ENCODE measurements at regions not wholly inside any gene's neighbourhood (a gene's known extent, or its start where the extent isn't known, plus 50 kb on each side); places are given as distances from the start of the nearest gene placed in this dataset.
A peak's percentile ranks its signal among the peaks of the same experiment; 100 is the strongest.
"Not testable (repeated sequence)": the region's sequence is repeated elsewhere in the genome, so short reads cannot be mapped to it uniquely, and the experiment has no call there.

DNA sequence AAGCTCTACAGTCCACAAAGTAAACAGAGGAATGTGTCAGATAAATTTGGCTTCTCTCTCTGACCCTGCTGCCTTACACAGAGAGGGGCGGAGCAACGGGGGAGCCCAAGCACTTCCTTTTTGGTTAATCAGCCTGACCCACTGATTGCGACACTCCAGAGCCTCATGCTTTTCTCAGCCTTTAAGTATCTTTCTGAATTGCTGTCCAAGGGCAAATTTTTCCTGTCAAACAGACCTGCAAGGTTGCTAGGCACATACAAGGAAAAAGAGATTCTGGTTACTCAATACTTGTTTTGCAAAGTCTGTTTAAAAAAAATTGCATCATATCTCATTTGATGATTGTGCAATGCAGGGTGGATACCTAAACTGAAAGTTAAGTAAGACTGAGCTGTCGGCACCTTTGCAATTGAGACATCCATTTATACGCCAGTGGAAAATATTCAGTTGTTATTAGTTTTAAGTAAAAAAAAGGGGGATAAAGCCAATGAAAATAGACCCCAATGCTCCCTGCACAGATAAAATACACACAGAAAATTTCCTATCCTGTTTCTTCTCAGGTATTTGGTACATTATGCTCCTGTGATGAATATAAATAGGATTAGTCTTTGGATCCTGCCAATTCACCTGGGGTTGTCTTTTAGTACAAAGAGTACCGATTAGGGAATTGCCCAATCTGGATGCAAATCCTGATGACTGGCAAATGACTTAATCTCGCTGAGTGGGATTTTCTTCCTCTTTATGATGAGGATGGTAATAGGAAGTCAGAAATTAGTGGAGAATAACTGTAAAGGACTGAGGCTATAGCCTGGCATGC lies 260.2 kb upstream of the TRIB2 start:
- DNase-seq (ENCODE audit: low spot score): peak; percentile 59

DNA sequence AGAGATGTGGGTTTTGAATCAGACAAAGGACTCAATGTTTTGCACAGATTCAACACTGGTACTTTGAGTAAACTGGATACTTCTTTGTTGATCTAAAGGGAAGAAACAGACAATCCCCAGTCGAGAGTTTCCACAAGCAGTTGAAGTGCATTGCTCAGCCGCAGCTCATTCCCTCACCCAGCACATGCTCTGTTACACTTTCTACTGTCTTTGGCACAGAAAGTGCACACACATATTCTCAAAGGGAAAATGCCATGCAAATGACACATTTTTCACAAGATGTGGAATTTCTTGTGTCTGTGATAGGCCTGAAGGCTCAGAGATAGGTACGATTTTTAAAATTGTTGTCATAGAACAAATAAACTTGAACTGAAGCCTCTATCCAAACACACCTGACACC lies 258.9 kb upstream of the TRIB2 start:
- DNase-seq (ENCODE audit: low spot score): no peak

DNA sequence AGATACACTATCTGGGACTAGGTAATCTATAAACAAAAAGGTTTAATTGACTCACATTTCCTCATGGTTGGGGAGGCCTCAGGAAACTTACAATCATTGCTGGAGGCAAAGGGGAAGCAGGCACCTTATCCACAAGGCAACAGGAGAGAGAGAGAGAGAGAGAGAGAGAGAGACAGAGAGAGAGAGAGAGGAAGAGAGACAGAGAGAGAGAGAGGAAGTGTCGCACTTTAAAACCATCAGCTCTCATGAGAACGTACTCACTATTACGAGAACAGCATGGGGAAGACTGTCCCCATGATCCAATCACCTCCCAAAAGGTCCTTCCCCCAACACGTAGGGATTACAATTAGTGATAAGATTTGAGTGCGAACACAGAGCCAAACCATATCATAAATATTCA lies 253.5 kb upstream of the TRIB2 start:
- no peak for DNase-seq (ENCODE audit: low spot score)

DNA sequence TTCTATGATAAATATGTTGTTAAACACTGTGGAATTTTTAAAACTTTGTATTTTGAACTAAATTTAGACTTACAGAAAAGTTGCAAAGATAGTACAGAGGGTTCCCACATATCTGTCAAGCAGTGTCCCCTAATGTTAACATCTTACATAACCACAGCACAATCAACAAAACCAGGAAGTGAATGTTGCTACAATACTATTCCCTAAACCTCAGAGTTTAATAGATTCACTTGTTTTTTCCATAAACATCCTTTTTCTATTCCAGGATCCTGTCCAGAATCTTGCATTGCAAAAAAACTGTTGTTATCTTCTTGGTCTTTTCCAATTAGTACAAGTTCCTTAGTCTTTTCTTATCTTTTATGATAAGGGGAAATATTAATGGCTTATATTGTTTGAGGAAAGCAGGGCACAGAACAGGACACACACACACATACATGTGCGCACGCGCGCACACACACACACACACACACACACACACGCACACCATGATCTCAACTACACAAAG lies 251.1 kb upstream of the TRIB2 start:
- no peak for DNase-seq (ENCODE audit: low spot score)

DNA sequence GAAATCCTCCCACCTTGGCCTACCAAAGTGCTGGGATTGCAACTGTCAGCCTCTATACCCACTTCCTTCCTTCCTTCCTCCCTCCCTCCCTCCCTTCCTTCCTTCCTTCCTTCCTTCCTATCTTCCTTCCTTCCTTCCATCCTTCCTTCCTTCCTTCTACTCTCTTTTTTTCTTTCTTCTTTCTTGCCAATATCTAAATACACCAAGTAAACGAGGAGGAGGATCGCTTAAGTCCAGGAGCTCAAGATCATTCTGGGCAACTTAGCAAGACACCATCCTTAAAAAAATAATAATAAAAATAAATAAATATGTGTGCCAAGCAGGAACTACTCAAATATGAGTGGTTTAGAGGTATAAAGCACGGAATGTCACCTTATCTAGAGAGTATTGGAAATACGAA lies 249.4 kb upstream of the TRIB2 start:
- DNase-seq (ENCODE audit: low spot score): no peak

DNA sequence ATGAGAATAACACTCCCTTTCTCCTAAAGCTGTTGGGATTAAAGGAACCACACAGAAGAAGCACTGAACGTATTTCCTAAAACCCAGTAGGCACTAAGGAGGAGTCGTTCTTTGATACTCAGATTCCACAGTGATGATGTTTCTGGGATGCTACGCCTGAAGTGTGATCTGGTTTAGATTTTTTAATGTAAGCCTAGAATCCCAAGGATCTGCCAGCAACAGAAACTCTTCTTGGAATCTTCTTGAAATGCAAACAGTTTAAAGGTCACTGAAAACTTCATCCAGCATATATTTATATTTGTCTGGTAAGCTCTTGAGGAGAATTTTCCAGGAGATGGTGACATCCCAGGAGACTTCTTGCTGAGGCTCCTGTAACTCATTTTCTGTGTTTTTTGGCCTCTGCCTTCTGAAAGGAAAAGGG lies 247.6 kb upstream of the TRIB2 start:
- DNase-seq (ENCODE audit: low spot score): no peak

DNA sequence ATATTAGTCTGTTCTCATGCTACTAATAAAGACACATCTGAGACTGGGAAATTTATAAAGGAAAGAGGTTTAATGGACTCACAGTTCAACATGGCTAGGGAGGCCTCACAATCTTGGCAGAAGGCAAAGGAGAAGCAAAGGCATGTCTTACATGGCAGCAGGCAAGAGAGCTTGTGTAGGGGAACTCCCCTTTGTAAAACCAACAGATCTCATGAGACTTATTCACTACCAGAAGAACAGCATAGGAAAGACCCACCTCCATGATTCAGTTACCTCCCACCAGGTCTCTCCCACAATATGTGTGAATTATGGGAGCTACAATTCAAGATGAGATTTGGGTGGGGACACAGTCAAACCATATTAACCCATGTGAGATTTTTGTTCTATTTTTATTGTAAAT lies 244.5 kb upstream of the TRIB2 start:
- not testable (repeated sequence) for DNase-seq (ENCODE audit: low spot score)

DNA sequence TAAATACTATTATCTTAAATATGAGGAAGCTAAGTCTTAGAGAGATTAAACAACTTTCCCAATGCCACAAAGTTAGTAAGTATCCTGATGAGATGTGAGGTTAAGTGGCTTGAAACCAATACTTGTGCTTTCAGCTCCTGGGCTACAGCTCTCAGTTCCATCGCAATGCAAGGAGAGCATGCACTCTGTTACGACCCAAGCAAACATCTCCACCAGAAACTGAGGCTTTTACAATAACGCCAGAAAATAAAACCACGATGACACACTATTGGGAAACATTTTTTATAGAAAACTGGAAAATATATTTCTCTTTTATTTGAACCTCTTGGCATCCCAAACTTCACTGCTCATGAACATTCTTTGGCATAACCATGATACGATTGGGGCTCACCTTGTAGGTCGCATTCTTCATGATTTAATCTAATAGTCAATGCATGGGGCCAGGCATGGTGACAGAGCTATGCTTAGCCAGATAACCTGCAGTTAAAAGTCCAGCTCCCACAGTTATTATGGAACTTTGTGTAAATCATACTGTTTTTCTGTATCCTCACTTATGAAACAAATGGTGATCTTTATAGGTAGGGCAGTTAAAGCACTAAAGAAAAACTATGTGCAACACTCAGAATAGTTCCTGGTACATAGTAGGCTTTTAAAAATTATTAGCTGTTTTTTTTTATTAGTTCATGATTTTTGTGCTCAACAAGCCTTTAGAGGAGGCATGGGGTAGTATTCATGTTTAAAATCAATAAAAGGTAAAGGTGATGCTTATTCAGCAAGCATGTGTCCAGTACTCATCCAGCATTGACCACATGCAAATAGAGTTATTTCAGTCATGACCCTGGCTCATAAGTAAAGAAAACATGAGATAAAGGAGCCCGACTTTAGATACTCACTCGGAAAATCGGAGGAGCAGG lies 238.3 kb upstream of the TRIB2 start:
- peak; percentile 18 for DNase-seq (ENCODE audit: low spot score)

DNA sequence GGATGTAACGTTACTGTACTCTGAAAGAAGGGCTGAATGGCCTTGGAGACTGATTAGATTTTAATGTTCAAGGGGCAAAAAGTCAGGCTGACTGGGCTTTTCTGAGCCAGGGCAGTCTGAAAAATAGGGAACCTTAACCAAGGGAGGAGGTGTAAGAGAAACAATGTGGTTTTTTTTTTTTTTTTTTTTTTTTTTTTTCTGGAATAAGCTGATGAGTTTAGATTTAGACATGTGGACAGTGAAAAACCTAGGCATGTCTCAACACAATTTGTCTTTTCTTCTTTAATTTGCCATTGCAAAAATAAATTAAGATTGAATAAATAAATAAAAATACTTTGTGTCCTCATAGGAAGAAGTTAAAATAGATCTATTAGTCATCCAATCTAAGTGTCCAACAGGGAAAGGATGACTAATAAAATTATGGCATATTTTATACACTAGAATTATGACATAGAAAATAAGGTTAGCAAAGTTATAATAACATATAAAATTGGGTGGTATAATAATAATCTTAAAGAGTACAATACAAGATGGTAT lies 237.6 kb upstream of the TRIB2 start:
- no peak for DNase-seq (ENCODE audit: low spot score)

DNA sequence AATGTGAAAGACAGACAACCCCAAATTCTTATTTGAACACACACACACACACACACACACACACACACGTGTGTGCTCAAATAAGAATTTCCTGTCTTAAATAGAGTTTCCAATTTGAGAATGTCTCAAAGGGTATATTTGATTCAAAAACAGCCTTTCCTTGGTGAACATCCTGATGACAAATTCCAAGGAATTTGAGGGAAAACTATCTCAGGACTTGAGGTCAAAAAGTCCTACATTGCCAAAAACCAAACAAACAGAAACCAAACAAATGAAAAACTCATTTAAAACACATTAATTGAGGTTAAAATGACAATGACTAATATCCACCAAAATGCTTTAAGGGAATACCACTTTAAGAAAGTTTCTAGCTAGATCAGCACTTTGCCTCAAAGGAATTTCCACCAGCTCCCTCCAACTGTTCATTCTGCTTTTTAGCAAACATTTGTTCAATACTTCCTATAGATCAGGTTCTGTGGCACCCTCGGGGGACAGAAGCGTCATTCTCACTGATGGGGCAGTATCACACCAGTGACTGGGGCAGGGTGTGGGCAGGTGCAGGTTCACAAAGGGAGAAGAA lies 232.1 kb upstream of the TRIB2 start:
- DNase-seq (ENCODE audit: low spot score): no peak

DNA sequence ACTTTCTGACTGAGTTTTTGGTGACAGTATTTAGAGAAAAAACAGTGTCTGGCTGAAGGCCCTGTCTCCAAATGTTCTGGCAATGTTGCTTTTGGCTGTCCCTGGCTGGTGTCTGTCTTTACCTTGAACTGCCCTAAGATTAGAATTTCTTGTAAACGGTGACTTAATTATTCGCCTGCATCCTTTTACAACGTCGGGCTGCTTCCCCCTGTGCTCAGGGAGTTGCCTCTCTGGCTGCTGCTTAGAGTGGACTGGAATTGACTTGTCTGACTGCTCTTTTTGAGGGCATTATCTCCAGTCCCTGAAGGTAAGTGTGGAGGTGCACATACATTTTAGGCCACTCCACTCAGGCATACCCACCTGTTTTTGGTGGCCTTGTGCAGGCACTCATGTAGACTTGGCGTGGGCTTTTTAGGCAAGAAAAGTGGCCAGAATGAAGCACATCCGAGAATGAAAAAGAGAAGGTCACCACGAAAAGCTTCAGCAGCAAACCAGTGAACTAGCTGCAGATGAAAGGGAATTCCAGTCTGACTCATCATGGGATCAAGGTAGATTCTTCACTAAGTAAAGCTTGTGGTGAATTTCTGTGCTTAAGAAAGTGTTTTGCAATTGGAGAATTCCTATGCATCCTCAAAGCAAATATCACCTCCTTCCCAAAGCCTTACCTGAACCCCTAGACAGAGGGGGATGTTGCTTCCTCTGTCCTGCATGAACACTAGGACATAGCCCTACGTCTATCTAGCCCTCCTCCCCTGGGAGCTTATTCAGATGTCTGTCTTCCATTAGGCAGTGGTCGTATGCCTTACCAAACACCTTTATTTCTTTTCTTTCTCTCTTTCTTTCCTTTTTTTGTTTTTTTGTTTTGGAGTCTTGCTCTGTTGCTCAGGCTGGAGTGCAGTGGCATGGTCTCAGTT lies 230.3 kb upstream of the TRIB2 start:
- no peak for DNase-seq (ENCODE audit: low spot score)

DNA sequence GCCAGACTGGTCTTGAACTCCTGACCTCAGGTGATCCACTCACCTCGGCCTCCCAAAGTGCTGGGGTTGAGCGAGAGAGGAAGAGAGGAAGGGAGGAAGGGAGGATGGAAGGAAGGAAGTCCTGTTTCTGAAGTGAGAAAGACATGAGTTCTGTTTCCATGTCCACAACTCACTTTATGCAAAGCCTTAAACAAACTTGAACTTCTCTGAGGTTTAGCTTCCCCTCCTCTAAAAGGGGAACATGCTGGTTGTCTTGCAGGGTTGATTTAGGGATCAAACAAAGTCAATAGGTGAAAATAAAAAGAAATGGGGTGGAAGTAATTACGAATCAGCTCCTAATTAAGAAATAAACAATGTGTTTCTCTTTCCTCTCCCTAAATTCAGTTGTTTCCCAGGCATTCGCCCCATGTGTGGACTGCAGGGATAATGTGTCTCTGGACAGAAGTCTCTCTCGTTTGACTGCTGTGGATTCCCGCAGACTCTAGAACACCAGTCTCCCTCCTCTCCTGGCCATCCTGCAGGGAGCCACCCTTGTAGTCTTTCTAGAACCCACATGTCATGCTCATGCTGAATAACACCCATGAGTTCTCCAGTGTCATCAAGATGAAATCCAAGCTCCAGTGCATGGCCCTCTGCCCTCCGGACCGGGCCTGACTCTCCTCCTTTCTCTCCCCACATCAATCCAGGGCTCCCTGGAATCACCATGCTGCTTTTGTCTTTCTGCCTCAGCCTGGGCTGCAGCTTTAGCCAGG lies 229.3 kb upstream of the TRIB2 start:
- no peak for DNase-seq (ENCODE audit: low spot score)

DNA sequence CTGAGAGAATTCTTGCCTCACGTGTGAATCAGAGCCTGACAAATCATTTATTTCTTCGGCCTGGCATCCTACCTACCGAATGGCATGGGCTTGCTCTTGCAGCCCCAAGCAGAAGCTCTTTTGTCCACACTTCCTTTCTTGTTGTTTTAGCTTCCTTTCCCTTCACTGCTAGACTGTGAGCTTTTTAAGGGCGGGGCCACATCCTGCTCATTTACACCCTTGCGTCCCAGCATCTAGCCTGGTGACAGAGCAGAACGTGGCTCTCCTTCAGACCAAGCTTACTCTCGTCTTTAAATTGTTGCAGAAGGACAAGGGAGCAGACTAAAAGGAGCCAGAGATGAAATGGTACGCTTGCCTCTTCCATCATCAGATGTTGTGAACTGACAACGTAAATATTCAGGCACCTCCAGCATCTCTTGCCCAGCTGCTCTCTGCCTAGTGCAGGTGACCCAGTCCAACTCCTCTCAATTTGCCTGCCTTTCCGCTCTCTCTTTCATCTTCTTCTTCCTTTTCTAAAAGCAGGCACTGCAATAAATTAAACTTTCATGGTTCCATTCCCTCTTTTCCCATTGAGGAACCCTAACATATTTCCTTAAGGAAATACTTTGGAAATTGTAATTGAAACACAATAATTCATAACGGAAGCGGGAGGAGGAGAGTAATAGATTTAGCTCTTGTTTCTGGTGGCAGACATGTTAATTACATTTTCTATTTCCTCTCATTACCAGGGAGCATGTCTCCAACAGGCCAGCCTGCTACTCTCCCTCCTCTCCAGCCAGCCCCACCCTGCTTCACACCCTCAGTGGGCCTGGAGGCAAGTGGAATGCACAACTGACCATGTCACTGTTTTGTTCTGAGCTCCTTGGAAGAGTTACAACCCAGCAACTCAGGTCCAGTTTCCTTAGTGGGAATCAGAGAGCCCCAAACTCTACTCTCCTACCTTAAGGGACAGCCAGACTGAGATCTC lies 228.1 kb upstream of the TRIB2 start:
- DNase-seq (ENCODE audit: low spot score): no peak

DNA sequence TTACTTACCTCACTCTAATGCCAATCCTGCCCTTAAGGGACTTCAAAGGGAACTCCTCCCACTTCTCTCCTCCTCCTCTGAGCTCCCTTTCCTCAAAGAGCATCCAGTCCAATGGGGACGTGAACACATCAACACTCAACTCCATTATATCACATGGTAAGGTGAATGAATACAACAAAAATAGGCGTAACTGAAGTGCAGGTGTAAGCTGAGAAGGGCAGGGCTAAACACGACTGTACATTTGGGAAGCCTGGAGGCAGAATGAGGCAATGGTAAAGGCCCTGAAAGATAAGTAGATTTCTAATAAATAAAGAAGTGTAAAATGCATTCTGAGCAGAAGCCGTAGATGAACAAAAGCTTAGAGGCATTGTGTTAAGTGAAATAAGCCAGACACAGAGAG lies 226.1 kb upstream of the TRIB2 start:
- no peak for DNase-seq (ENCODE audit: low spot score)

DNA sequence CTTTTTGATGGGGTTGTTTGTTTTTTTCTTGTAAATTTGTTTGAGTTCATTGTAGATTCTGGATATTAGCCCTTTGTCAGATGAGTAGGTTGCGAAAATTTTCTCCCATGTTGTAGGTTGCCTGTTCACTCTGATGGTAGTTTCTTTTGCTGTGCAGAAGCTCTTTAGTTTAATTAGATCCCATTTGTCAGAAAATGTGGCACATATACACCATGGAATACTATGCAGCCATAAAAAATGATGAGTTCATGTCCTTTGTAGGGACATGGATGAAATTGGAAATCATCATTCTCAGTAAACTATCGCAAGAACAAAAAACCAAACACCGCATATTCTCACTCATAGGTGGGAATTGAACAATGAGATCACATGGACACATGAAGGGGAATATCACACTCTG lies 224.4 kb upstream of the TRIB2 start:
- not testable (repeated sequence) for DNase-seq (ENCODE audit: low spot score)

DNA sequence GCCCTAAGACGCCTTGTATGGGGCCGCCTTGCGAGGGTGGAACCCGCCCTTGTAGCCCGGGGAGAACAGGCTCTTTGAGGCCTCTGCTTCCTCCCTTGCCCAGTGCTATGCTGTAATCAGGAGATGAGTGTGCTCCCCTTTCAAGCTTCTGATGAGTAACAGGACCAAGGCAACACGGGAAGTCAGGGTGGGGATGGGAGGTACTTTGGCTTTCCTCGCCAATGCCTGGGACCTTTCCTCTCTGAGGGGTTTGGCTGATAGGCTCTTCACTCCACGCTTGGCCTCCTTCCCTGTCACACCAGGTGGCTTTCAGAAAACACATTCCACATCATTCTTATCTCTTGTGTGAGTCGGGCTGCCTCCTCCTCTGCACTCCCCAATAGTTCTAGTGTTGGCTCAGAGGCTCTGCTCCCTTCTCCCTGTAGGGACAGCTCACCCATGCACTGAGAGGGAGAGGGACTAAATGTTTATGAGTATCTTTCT lies 223.7 kb upstream of the TRIB2 start:
- DNase-seq (ENCODE audit: low spot score): no peak

DNA sequence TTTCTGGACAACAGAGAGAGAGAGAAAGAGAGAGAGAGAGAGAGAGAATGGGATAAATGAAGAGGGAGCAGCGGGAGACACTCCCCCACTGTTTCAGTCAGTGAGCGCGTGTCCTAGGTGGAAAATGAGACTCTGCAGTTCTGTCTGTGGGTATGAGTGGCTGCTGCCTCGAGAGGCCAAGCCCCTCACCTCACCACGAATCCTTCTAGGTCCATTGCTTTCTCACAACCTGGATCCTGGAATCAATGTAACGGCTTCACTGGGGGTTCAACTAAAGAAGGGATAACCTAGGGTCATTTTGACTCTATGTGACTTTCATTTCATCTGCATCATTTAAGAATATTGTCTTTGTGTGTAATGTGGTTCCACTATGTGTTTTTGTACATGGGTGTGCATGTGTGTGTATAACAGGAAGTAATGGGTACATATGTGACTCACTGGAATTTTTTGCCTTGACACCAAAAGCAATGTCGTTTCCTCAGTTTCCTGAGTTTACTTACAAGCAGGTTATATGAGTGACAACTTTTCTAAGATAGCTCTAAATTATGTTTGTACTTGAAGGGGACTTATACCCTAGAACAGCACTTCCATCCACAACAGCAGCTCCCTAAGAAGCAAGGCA lies 221.4 kb upstream of the TRIB2 start:
- no peak for DNase-seq (ENCODE audit: low spot score)

DNA sequence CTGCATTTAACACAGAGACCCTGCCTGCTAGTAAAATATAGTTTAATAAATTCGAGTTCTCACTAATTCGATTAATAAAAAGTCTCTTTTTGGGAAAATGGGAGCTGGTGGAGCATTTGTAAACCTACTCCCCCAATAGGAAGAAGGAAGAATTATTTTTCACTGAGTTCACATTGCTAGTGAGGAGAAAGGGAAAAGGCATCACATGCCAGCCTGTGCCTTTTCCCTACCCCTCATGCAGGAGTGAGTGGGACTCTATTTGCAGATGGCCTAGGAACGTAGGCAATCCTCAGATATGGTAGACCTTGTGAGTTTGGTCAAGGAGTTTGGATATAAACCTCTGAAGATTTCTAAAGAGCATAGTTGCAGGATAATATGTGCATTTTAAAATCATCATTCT lies 218.4 kb upstream of the TRIB2 start:
- no peak for DNase-seq (ENCODE audit: low spot score)

DNA sequence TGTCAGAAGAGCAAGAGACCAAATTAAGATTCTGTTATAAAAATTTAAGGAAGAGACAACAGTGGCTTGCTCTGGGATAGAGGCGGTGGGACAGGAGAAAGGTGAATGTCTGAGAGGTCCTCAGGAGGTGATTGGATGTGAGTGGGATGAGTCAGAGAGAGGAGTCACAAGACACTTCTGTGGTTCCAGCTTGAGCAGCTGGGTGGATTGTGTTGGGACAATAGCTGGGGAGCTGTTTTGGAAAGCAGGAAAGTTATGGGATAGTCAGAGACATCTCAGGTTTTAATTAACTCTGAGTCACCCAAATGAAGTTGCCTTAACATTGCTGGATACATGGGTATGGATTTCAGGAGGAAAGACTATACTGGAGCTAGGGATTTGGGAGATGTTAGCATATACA lies 218.0 kb upstream of the TRIB2 start:
- DNase-seq (ENCODE audit: low spot score): no peak
